ENCODE measurements at regions not wholly inside any gene's neighbourhood (a gene's known extent, or its start where the extent isn't known, plus 50 kb on each side); places are given as distances from the start of the nearest gene placed in this dataset.

GRCh38 chr4:164481306-164482091 is 272.4 kb upstream of the SMIM31 start:
- no peak overlapping the region for H3K27ac ChIP-seq
- H3K27me3 ChIP-seq (ENCODE audit: insufficient read depth in 3 of 3, low read length in 2 of 3), result peaks cover 0 to 2% (median 0%) of the 10 kb centered on the region in 3 donors
- intact Hi-C loops (cut with DNase I), result no loop called here
- H3K36me3 ChIP-seq (ENCODE audit: insufficient read depth in 1 of 2, low read depth in 1 of 2), result no peaks in the 10 kb centered on the region
- no peaks in the 10 kb centered on the region for H3K9me3 ChIP-seq
- WGBS, 3 donors, result 76 to 91% (median 87%) methylated on average over 4 of the region's 4 CpGs
- ATAC-seq (no peak), DNase-seq (no peak)
- no peak overlapping the region for H3K4me3 ChIP-seq
- TF ChIP-seq CTCF (IDR thresholded peaks at IDR 0.05), result no peak
- no peaks in the 10 kb centered on the region for H3K4me1 ChIP-seq

GRCh38 chr4:164482092-164482404 is 271.9 kb upstream of the SMIM31 start:
- no peak overlapping the region for H3K4me3 ChIP-seq
- ATAC-seq (no peak), DNase-seq (no peak)
- H3K27ac ChIP-seq, result no peak overlapping the region
- 71 to 78% (median 73%) methylated on average over 4 of the region's 4 CpGs for WGBS, 3 donors
- no peaks in the 10 kb centered on the region for H3K4me1 ChIP-seq
- no peaks in the 10 kb centered on the region for H3K36me3 ChIP-seq (ENCODE audit: insufficient read depth in 1 of 2, low read depth in 1 of 2)
- intact Hi-C loops (cut with DNase I), result no loop called here
- TF ChIP-seq CTCF (IDR thresholded peaks at IDR 0.05), result no peak
- no peaks in the 10 kb centered on the region for H3K9me3 ChIP-seq
- H3K27me3 ChIP-seq (ENCODE audit: insufficient read depth in 3 of 3, low read length in 2 of 3), result peaks cover 0 to 2% (median 0%) of the 10 kb centered on the region in 3 donors

- H3K27me3 ChIP-seq (ENCODE audit: insufficient read depth in 3 of 3, low read length in 2 of 3), result peaks cover 0 to 2% (median 0%) of the 10 kb centered on the region in 3 donors
- H3K9me3 ChIP-seq, result no peaks in the 10 kb centered on the region
- H3K4me1 ChIP-seq, result no peaks in the 10 kb centered on the region
- DNase-seq, result no peak
- intact Hi-C loops (cut with DNase I), result no loop called here
- no peak overlapping the region for H3K27ac ChIP-seq
- H3K36me3 ChIP-seq (ENCODE audit: insufficient read depth in 1 of 2, low read depth in 1 of 2), result no peaks in the 10 kb centered on the region
- H3K4me3 ChIP-seq, result no peak overlapping the region
- no peak for TF ChIP-seq CTCF (IDR thresholded peaks at IDR 0.05)
- no peak for ATAC-seq
Observed at GRCh38 chr4:164482758-164483157, 271.2 kb upstream of the SMIM31 start.

GRCh38 chr4:164483711-164484110 is 270.2 kb upstream of the SMIM31 start:
- DNase-seq (no peak), ATAC-seq (no peak)
- no peaks in the 10 kb centered on the region for H3K36me3 ChIP-seq (ENCODE audit: insufficient read depth in 1 of 2, low read depth in 1 of 2)
- no peak overlapping the region for H3K27ac ChIP-seq
- 34 to 57% (median 38%) methylated on average over 5 of the region's 5 CpGs for WGBS, 3 donors
- no peak for TF ChIP-seq CTCF (IDR thresholded peaks at IDR 0.05)
- no peaks in the 10 kb centered on the region for H3K9me3 ChIP-seq
- no peaks in the 10 kb centered on the region for H3K4me1 ChIP-seq
- H3K4me3 ChIP-seq, result no peak overlapping the region
- intact Hi-C loops (cut with DNase I), result no loop called here
- H3K27me3 ChIP-seq (ENCODE audit: insufficient read depth in 3 of 3, low read length in 2 of 3), result peaks cover 0 to 2% (median 0%) of the 10 kb centered on the region in 3 donors

GRCh38 chr4:164484551-164484950 is 269.4 kb upstream of the SMIM31 start:
- WGBS, 3 donors, result 80 to 88% (median 87%) methylated on average over 1 of the region's 1 CpG
- no peak for ATAC-seq

More at GRCh38 chr4:164484551-164484950, 269.4 kb upstream of the SMIM31 start:
- H3K9me3 ChIP-seq, result no peaks in the 10 kb centered on the region
- peaks cover 0 to 2% (median 0%) of the 10 kb centered on the region in 3 donors for H3K27me3 ChIP-seq (ENCODE audit: insufficient read depth in 3 of 3, low read length in 2 of 3)
- intact Hi-C loops (cut with DNase I), result no loop called here
- no peaks in the 10 kb centered on the region for H3K36me3 ChIP-seq (ENCODE audit: insufficient read depth in 1 of 2, low read depth in 1 of 2)
- DNase-seq, result no peak
- no peak overlapping the region for H3K4me3 ChIP-seq
- no peak for TF ChIP-seq CTCF (IDR thresholded peaks at IDR 0.05)
- no peak overlapping the region for H3K27ac ChIP-seq
- H3K4me1 ChIP-seq, result no peaks in the 10 kb centered on the region

Measured in psoas muscle (tissue), 7 donors.